ENCODE measurements at regions not wholly inside any gene's neighbourhood (a gene's known extent, or its start where the extent isn't known, plus 50 kb on each side); places are given as distances from the start of the nearest gene placed in this dataset.

- Histone ChIP-seq H3K27me3 (ENCODE audit: low read depth, low read length) (no peaks in the 10 kb centered on the region), H3K4me2 (ENCODE audit: low read length) (no peak overlapping the region), H3K79me2 (ENCODE audit: low read length) (no peaks in the 10 kb centered on the region), H3K36me3 (replicated peaks; ENCODE audit: low read depth, low read length) (no peaks in the 10 kb centered on the region), H3K4me1 (ENCODE audit: low read length) (no peaks in the 10 kb centered on the region), H3K4me3 (ENCODE audit: low read length) (no peak overlapping the region), H4K20me1 (ENCODE audit: insufficient read depth, low read length) (no peaks in the 10 kb centered on the region), H2AFZ (ENCODE audit: low read depth, low read length) (no peak overlapping the region), H3K27ac (ENCODE audit: low read length) (no peak overlapping the region), H3K9ac (ENCODE audit: low read length) (no peak overlapping the region), H3K9me3 (ENCODE audit: insufficient read depth, low read length) (no peaks in the 10 kb centered on the region)
- TF ChIP-seq CTCF (IDR thresholded peaks at IDR 0.05; ENCODE audit: low read depth, low read length) (no peak), EZH2phosphoT487 (IDR thresholded peaks at IDR 0.05; ENCODE audit: low read depth) (no peak)
Observed at GRCh38 chr13:79128158-79128557, 277.9 kb downstream of the RBM26 start.

GRCh38 chr13:79126706-79127105 is 279.3 kb downstream of the RBM26 start:
- no peaks in the 10 kb centered on the region for H3K79me2 ChIP-seq (ENCODE audit: low read length)
- H3K9me3 ChIP-seq (ENCODE audit: insufficient read depth, low read length): no peaks in the 10 kb centered on the region
- H3K4me1 ChIP-seq (ENCODE audit: low read length): no peaks in the 10 kb centered on the region
- no peaks in the 10 kb centered on the region for H3K36me3 ChIP-seq (replicated peaks; ENCODE audit: low read depth, low read length)
- H3K4me3 ChIP-seq (ENCODE audit: low read length): no peak overlapping the region
- TF ChIP-seq CTCF (IDR thresholded peaks at IDR 0.05; ENCODE audit: low read depth, low read length): no peak
- TF ChIP-seq EZH2phosphoT487 (IDR thresholded peaks at IDR 0.05; ENCODE audit: low read depth): no peak
- H2AFZ ChIP-seq (ENCODE audit: low read depth, low read length): no peak overlapping the region
- no peaks in the 10 kb centered on the region for H4K20me1 ChIP-seq (ENCODE audit: insufficient read depth, low read length)
- no peak overlapping the region for H3K27ac ChIP-seq (ENCODE audit: low read length)
- no peak overlapping the region for H3K4me2 ChIP-seq (ENCODE audit: low read length)
- no peak overlapping the region for H3K9ac ChIP-seq (ENCODE audit: low read length)
- H3K27me3 ChIP-seq (ENCODE audit: low read depth, low read length): no peaks in the 10 kb centered on the region

- H3K9ac ChIP-seq (ENCODE audit: low read length): no peak overlapping the region
- H3K79me2 ChIP-seq (ENCODE audit: low read length): no peaks in the 10 kb centered on the region
- H4K20me1 ChIP-seq (ENCODE audit: insufficient read depth, low read length): no peaks in the 10 kb centered on the region
- H3K36me3 ChIP-seq (replicated peaks; ENCODE audit: low read depth, low read length): no peaks in the 10 kb centered on the region
- no peaks in the 10 kb centered on the region for H3K27me3 ChIP-seq (ENCODE audit: low read depth, low read length)
- no peak overlapping the region for H3K27ac ChIP-seq (ENCODE audit: low read length)
- H3K4me3 ChIP-seq (ENCODE audit: low read length): no peak overlapping the region
- H3K4me1 ChIP-seq (ENCODE audit: low read length): no peaks in the 10 kb centered on the region
- H2AFZ ChIP-seq (ENCODE audit: low read depth, low read length): no peak overlapping the region
- no peaks in the 10 kb centered on the region for H3K9me3 ChIP-seq (ENCODE audit: insufficient read depth, low read length)
- no peak overlapping the region for H3K4me2 ChIP-seq (ENCODE audit: low read length)
- TF ChIP-seq EZH2phosphoT487 (IDR thresholded peaks at IDR 0.05; ENCODE audit: low read depth): no peak
- no peak for TF ChIP-seq CTCF (IDR thresholded peaks at IDR 0.05; ENCODE audit: low read depth, low read length)
Observed at GRCh38 chr13:79124183-79124582, 281.9 kb downstream of the RBM26 start.

- Histone ChIP-seq H4K20me1 (ENCODE audit: insufficient read depth, low read length) (no peaks in the 10 kb centered on the region), H3K27me3 (ENCODE audit: low read depth, low read length) (no peaks in the 10 kb centered on the region), H2AFZ (ENCODE audit: low read depth, low read length) (no peak overlapping the region), H3K79me2 (ENCODE audit: low read length) (no peaks in the 10 kb centered on the region), H3K36me3 (replicated peaks; ENCODE audit: low read depth, low read length) (no peaks in the 10 kb centered on the region), H3K9me3 (ENCODE audit: insufficient read depth, low read length) (no peaks in the 10 kb centered on the region), H3K4me3 (ENCODE audit: low read length) (no peak overlapping the region), H3K4me1 (ENCODE audit: low read length) (no peaks in the 10 kb centered on the region), H3K4me2 (ENCODE audit: low read length) (no peak overlapping the region), H3K27ac (ENCODE audit: low read length) (no peak overlapping the region), H3K9ac (ENCODE audit: low read length) (no peak overlapping the region)
- TF ChIP-seq CTCF (IDR thresholded peaks at IDR 0.05; ENCODE audit: low read depth, low read length) (no peak), EZH2phosphoT487 (IDR thresholded peaks at IDR 0.05; ENCODE audit: low read depth) (no peak)
Observed at GRCh38 chr13:79121286-79121685, 284.8 kb downstream of the RBM26 start.

Data from OCI-LY3 (cell line).